ENCODE measurements at regions not wholly inside any gene's neighbourhood (a gene's known extent, or its start where the extent isn't known, plus 50 kb on each side); places are given as distances from the start of the nearest gene placed in this dataset.
"Not testable (repeated sequence)": the region's sequence is repeated elsewhere in the genome, so short reads cannot be mapped to it uniquely, and the experiment has no call there.

DNA sequence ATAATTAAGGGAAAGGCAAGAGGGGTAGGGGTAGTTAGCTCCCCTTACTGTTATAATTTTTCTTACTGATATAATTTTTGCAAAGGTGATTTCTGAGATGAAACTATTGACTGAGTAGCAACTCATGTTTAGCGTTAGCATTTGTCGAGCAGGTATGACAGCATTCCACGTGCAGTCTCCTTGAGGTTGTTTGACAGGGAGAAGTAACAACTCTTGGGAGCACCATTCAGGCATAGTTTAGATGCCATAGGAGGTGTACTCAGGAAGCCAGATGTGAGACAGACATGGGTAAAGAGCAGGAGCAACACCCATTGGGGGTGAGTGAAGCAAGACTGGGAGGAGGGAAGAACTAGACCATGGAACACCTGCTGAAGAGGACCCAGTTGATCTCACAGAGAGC lies 96.6 kb upstream of the KLF6 start:
- DNase-seq: no peak

DNA sequence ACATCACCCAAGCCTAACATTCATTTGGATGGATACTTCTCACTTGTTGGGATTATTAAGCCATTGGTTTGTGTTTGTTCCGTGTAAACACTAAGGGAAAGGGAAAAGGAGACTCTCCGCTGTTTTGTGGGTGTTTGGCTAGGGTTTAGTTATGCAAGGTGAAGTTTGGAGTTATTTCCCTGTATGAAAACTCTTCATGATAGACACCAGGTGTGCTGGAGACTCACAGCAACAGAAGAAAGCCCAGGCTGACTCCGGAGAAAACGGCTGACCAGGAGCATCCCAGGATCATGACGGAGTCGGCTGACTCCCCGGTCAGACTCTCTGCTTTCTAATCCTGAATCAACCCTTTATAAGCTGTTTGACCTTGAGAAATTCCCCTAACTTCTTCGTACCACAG lies 94.1 kb upstream of the KLF6 start:
- no peak for DNase-seq

DNA sequence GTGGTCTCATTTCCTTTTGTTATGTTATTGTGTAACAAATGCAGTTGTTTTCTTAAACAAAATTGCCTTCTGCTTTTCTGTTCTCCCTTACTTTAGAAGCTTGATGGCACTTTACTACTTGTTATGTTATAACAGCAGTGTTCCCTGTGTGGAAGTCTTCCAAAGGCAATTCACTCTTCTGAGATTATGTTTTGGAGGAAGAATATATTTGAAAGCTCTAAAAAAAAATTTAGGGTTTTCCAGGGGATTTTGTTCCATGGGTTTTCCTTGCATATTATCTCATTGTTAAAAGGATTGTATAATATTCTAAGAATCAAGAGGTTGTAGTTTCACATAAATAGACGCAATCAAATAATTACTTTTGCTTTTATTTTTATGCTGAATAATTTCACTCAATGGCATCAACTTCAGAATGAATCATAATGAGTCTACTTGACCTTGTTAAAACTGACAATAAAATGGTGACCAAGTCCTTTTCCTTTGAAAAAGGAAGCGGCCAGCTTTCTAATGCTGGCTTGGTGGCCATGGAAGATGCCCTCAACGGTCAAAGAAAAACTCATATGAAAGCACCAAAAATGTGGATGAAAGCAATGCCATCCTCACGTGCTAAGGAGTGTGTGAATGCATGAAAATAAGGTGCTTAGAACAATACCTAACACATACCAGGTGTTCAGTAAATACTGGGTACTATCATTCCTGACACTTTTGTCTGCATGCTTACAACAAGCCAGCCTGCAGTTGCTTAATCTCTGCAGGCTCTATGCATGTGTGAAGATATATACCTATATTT lies 92.4 kb upstream of the KLF6 start:
- no peak for DNase-seq

DNA sequence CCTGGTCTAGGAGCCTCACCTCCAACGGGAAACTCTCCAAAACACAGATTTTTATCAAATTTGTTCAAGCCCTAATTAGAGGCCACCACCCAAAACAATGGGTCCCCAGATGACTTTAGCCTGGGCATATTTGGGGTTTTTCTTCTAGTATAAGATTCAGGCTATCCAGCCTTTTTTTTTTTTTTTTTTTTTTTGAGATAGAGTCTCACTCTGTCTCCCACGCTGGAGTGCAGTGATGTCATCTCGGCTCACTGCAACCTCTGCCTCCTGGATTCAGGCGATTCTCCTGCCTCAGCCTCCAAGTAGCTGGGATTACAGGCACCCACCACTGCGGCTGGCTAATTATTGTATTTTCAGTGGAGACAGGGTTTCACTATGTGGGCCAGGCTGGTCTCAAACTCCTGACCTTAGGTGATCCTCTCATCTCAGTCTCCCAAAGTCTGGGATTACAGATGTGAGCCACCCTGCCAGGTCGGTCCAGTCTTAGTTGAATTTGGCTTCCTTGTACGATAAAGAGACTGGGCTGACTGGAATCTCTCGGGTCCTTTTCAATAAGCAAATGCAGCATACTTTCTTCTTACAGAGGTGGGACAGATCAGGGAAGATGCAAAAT lies 91.4 kb upstream of the KLF6 start:
- no peak for DNase-seq

- peak in 1 of 2 donors; percentile 35 for DNase-seq
Measured at GRCh38 chr10:3875842-3876235, 90.8 kb upstream of the KLF6 start.

DNA sequence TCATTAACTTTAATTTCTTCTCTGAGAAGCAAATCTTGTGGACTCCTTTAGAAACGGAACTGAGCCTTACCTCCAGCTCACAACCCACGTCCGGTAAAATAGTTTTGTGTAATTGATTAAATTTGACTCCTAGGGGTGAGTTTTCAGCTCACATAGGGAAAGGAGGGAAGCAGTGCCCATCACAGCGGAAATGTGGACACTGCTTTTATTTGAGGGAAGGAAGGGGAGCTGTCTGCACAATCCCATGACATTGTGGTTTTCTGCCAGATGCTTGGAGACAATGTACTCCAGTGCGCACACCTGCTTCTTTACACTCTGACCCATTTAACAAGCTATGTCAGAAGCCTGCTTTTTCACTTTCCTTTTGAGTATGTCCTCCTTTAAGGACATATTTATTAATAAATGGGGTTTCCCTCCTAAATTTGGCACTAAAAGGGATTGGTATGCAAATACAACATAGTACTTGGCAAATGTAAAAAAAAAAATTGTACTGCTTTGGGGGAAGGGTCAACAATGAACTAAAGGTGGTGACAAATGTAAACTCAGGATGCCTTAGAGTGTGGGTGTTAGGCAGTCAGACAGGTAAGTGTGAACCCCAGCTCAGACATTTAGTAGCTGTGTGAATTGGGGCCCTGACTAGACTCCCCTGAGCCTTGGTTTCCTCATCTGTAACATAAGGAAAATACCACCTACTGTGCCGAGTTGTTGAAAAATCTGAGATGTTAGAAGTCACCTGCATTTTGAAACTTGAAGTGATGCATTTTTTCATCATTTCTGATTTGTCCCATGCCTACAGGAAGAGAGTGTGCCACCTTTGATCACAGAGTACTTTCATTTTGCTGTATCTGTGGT lies 90.2 kb upstream of the KLF6 start:
- peak; percentile 56 to 74 for DNase-seq

DNA sequence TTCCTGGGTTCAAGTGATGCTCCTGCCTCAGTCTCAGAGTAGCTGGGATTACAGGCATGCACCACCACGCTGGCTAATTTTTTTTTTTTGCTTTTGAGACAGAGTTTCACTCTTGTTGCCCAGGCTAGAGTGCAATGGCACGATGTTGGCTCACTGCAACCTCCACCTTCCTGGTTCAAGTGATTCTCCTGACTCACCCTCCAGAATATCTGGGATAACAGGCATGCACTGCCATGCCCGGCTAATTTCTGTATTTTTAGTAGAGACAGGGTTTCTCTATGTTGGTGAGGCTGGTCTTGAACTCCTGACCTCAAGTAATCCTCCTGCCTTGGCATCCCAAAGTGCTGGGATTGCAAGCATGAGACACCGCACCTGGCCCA lies 89.6 kb upstream of the KLF6 start:
- not testable (repeated sequence) for DNase-seq

DNA sequence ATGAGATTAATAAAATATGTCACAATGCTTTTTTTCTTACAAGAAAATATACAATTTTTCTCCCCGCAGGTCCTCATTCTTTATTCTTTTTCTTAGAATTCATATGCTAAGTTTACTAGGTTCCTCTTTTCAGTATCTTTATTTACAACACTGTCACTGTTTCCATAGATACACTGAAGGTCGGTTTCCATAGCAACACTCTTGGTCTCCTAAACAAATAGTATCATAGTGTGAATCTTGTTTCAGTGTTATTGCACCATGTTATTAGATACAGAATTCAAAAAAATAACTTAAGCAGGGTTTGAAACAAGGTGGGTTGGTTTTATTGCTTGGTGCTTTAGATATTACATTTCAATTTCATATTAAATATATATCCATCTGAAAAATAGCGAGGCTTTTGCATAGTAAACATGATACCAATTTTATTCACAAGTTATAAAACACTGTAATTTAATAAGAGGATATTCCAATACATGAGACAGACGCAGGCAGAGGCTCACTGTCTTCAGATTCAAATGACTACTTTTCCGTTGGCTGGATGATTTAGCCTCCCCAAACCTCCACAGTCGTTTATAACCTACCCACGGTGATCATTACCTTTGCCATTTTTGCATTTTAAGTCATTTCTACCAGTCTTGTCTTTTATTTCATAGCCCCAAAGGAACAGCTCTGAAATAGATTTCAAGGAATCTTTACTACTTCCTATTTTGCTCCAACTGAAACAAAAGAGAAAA lies 88.9 kb upstream of the KLF6 start:
- peak; percentile 52 to 92 for DNase-seq

DNA sequence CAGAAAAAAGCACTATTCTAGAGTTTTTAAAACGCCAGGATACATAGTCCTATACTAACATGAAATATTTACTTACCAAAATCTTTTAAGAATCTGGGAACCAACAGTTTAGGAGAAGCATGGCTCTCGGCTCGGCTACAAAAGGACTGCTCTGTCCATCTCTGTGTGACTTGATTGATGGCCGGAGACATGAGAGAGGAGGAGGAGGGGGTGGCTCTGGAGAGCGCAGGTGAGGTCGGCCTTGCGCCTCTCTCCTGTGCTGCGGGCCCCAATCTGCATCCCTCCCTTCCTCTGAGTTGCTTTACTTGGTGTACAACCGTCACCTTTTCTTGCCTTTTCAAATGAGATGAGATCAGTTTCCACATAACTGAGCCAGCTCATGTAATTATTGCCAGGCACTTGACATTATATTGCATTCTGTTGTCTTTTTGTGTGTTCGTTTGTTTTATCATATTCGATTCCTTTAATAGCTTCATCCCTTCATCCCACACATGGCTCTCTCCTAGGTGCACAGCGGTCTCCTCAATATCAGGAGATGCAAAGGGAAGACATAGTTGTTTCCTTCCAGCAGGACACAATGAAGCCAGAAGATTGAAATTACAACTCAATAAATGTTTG lies 87.8 kb upstream of the KLF6 start:
- DNase-seq: no peak

GRCh38 chr10:3871424-3871996 lies 86.5 kb upstream of the KLF6 start:
- DNase-seq: no peak

- no peak for DNase-seq
Measured at GRCh38 chr10:3869036-3869435, 84.0 kb upstream of the KLF6 start.

DNA sequence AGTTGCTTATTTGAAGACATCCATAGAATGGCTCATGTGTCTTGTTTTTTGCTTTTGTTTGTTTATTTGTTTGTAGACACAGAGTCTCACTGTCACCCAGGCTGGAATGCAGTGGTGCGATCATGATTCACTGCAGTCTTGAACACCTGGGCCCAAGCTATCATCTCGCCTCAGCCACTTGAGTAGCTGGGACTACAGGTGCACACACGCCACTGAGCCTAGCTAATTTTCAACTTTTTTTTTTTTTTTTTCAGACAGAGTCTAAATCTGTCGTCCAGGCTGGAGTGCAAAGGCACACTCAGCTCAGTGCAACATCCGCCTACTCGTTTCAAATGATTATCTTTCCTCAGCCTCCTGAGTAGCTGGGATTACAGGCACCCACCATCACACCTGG lies 83.3 kb upstream of the KLF6 start:
- DNase-seq: no peak

- no peak for DNase-seq
Measured at GRCh38 chr10:3867454-3868270, 82.7 kb upstream of the KLF6 start.

- no peak for DNase-seq
Measured at GRCh38 chr10:3866332-3866731, 81.3 kb upstream of the KLF6 start.

DNA sequence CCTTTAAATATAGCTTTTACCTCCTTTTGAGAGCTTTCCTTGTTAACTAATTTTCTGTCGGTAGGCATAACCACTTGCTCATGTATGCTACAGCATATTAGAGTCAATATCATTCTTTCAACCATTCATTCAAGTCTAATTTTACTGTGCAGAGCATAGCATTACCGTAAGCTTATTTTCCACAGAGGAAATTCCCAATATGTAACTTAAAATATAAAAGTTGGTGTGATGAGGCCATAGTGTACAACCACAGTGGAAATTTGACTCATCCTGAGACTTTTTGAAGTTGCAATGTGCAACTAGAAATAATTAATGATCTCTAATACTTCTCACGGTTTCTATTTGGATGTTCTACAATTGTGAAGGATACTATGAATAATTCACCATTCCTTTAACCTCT lies 80.6 kb upstream of the KLF6 start:
- DNase-seq: no peak

GRCh38 chr10:3861795-3862194 lies 76.8 kb upstream of the KLF6 start:
- no peak for DNase-seq

GRCh38 chr10:3858051-3858845 lies 73.2 kb upstream of the KLF6 start:
- DNase-seq: no peak

DNA sequence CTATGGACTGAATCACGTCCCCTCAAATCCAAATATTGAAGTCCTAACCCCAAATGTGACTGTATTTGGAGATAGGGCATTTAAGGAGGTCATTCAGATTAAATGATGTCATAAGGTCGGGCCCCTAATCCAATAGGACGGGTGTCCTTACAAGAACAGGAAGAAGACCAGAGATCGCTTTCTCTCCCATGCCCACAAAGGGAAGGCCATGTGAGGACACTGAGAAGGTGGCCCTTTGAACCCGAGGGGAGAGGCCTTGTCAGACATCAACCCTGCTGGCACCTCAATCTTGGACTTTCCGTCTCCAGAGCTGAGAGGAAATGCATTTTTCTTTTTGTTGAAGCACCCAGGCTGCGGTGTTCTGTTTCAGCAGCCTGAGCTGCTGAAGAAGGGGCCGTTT lies 72.3 kb upstream of the KLF6 start:
- no peak for DNase-seq

GRCh38 chr10:3856593-3856992 lies 71.6 kb upstream of the KLF6 start:
- no peak for DNase-seq

DNA sequence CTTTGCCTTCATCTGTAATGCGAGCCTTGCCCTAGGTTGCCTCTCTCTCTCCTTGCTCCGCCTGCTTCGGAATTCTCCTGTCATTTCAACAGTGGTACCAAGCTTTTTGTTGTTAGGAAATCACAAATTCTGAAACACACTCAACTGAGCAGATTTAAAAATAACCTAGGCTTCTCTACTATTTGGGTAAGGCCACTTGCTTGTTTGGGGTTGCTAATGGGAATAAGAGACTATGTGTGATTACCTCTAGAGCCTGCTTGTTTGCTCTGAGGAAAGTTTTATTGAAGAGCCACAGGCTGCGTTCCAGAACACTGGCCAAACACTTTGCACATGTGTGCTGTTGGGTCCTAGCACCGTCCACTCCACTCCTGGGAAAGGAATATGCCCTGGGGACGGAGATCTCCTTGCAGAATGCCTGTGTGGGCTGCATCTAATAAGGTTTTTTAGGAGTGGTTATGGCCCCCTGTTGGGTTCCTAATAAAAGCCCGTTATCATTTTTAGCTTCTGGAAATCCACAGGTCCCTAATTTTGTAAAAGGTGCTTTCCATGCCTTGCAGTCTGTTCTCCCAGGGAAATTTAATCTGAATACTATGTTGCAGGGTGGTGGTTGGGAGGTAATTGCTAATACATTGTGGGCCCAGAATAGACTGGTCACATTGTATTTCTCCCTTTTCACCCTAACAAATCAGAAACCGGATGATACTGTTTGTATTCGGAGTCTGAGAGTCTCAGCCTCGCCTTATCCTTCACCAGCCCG lies 68.7 kb upstream of the KLF6 start:
- DNase-seq: no peak
